ENCODE measurements at regions not wholly inside any gene's neighbourhood (a gene's known extent, or its start where the extent isn't known, plus 50 kb on each side); places are given as distances from the start of the nearest gene placed in this dataset.

DNA sequence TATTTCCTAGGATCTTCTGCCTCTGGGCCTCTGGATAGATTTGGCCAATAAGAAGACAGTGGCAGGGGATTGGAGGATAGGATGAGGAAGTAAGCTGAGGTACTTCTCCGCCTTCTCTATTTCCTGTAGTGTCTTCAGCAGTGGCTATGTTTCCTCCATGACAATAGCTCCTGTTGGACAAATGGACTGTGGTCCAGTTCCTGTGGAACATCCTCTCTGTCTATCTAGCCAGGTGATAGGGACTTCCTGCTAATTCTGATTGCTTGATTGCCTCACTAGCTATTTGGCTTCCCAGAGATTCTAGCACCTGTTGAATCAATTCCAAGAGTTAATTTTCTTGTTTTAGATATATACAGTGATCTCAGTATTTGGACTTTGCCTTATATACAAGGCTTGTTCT is 456.2 kb upstream of the NECTIN3 start:
- Mint-ChIP-seq H3K27me3 (ENCODE audit: unreplicated experiment) (no peaks in the 10 kb centered on the region), H3K27ac (ENCODE audit: unreplicated experiment) (no peak overlapping the region), H3K4me3 (ENCODE audit: low read depth, unreplicated experiment) (no peak overlapping the region), H3K4me1 (ENCODE audit: low read depth, unreplicated experiment) (peaks cover 62% of the 10 kb centered on the region), H3K9me3 (ENCODE audit: low read depth, unreplicated experiment) (peaks cover 3% of the 10 kb centered on the region), H3K36me3 (ENCODE audit: insufficient read depth, unreplicated experiment) (no peaks in the 10 kb centered on the region)
- CTCF ChIA-PET, result no interaction called here
- DNase-seq, result no peak
- intact Hi-C loops (cut with micrococcal nuclease; ENCODE audit: unreplicated experiment), result no loop called here
- no TSS peak for BruUV-seq (replicated peaks)
- TF ChIP-seq, protein P1, sequence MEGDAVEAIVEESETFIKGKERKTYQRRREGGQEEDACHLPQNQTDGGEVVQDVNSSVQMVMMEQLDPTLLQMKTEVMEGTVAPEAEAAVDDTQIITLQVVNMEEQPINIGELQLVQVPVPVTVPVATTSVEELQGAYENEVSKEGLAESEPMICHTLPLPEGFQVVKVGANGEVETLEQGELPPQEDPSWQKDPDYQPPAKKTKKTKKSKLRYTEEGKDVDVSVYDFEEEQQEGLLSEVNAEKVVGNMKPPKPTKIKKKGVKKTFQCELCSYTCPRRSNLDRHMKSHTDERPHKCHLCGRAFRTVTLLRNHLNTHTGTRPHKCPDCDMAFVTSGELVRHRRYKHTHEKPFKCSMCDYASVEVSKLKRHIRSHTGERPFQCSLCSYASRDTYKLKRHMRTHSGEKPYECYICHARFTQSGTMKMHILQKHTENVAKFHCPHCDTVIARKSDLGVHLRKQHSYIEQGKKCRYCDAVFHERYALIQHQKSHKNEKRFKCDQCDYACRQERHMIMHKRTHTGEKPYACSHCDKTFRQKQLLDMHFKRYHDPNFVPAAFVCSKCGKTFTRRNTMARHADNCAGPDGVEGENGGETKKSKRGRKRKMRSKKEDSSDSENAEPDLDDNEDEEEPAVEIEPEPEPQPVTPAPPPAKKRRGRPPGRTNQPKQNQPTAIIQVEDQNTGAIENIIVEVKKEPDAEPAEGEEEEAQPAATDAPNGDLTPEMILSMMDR (IDR thresholded peaks at IDR 0.05; ENCODE audit: unreplicated experiment), result no peak

DNA sequence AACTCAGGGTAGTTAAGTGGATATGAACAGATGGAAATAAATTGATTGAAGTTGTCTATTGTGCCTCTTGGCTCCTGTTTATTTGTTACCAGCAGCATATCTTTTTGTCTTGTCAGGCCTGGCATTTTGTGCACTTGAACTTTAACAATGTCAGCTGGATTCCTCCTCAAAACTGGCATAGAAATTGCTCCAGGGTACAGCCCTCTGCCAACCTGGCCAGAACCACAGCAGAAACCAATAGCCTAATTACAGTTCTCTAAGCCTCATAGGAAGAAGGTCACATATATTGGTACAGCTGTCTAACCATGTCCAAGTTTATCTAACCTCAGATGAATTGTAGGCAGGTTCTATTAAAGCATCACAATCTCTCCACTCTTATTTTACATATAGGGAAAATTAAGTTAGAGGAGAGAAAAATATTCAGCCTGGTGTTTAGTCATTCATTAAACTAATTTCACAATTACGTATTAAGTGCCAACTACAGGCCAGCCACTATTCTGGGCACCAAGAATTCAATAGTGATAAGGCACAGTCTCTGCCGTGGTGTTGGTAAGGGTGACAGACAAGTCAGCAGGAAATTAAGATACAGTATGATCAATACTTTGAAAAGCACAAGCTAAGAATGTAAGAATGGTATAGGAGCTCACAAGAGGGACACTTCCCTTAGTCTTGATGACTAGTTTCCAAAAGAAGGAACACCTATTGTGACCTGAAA is 452.9 kb upstream of the NECTIN3 start:
- no peaks in the 10 kb centered on the region for H3K36me3 Mint-ChIP-seq (ENCODE audit: insufficient read depth, unreplicated experiment)
- intact Hi-C loops (cut with micrococcal nuclease; ENCODE audit: unreplicated experiment), result no loop called here
- CTCF ChIA-PET, result interaction anchor here (0.6 to 0.9 kb wide), 2 partner anchors 104 to 1016 kb away, joined by 3 to 5 read pairs; no protein-coding TSS in a partner anchor
- H3K4me3 Mint-ChIP-seq (ENCODE audit: low read depth, unreplicated experiment), result no peak overlapping the region
- peak overlapping the region; percentile 58 for H3K27ac Mint-ChIP-seq (ENCODE audit: unreplicated experiment)
- peaks cover 3% of the 10 kb centered on the region for H3K9me3 Mint-ChIP-seq (ENCODE audit: low read depth, unreplicated experiment)
- TF ChIP-seq, protein P1 (IDR thresholded peaks at IDR 0.05; ENCODE audit: unreplicated experiment), result no peak
- no peaks in the 10 kb centered on the region for H3K27me3 Mint-ChIP-seq (ENCODE audit: unreplicated experiment)
- peaks cover 64% of the 10 kb centered on the region for H3K4me1 Mint-ChIP-seq (ENCODE audit: low read depth, unreplicated experiment)
- BruUV-seq (replicated peaks), result no TSS peak
- DNase-seq, result peak; percentile 32

DNA sequence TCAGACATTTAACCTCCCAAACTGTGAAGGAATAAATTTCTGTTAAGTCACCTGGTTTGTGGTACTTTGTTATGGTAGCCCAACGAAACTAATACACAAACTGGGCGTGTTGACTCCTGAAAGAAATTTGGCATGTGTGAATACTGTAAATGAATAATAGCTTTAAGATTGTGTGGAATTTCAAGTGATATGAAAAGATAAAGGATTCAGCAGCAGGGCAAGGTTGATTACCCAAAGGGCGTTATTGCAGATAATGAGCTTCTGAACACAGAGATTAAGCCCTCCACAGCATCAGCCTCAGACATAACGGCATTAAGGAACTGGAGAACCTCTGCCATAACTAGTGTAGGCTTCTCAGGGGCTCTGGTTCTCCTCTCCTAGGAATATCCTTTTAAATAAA is 451.5 kb upstream of the NECTIN3 start:
- H3K4me3 Mint-ChIP-seq (ENCODE audit: low read depth, unreplicated experiment), result no peak overlapping the region
- peaks cover 62% of the 10 kb centered on the region for H3K4me1 Mint-ChIP-seq (ENCODE audit: low read depth, unreplicated experiment)
- no peaks in the 10 kb centered on the region for H3K36me3 Mint-ChIP-seq (ENCODE audit: insufficient read depth, unreplicated experiment)
- H3K27me3 Mint-ChIP-seq (ENCODE audit: unreplicated experiment), result no peaks in the 10 kb centered on the region
- TF ChIP-seq, protein P1 (IDR thresholded peaks at IDR 0.05; ENCODE audit: unreplicated experiment), result no peak
- DNase-seq, result no peak
- peak overlapping the region; percentile 72 for H3K27ac Mint-ChIP-seq (ENCODE audit: unreplicated experiment)
- intact Hi-C loops (cut with micrococcal nuclease; ENCODE audit: unreplicated experiment), result no loop called here
- peaks cover 3% of the 10 kb centered on the region for H3K9me3 Mint-ChIP-seq (ENCODE audit: low read depth, unreplicated experiment)
- CTCF ChIA-PET, result interaction anchor here (0.7 kb wide), 1 partner anchor 15 kb away, joined by 3 read pairs; no protein-coding TSS in a partner anchor
- BruUV-seq (replicated peaks), result no TSS peak

DNA sequence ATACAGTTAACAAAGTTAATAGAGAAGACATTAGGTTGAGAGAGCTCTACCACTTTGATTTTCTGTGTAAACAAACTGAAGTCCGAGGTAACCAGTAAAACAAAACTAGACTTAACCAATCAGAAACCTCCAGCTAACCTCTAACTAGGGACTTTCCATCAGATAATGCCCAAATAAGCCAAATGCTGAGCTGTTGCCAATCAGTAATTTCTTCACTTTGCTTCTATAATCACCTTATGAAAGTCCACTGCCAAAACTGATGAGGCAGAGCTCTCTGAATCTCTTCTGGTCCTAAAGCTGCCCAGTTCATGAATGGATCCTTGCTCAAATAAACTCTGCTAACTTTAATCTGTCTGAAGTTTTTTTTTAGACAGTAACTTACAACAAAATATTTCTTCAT is 448.0 kb upstream of the NECTIN3 start:
- Mint-ChIP-seq H3K4me1 (ENCODE audit: low read depth, unreplicated experiment) (peaks cover 78% of the 10 kb centered on the region), H3K9me3 (ENCODE audit: low read depth, unreplicated experiment) (no peaks in the 10 kb centered on the region), H3K27ac (ENCODE audit: unreplicated experiment) (no peak overlapping the region), H3K4me3 (ENCODE audit: low read depth, unreplicated experiment) (no peak overlapping the region), H3K27me3 (ENCODE audit: unreplicated experiment) (no peaks in the 10 kb centered on the region), H3K36me3 (ENCODE audit: insufficient read depth, unreplicated experiment) (no peaks in the 10 kb centered on the region)
- intact Hi-C loops (cut with micrococcal nuclease; ENCODE audit: unreplicated experiment), result no loop called here
- TF ChIP-seq, protein P1 (IDR thresholded peaks at IDR 0.05; ENCODE audit: unreplicated experiment), result no peak
- no peak for DNase-seq
- CTCF ChIA-PET, result no interaction called here
- no TSS peak for BruUV-seq (replicated peaks)

All from Calu3 (cell line).